NCI-H82 (cell line): ENCODE measurements at regions not wholly inside any gene's neighbourhood (a gene's known extent, or its start where the extent isn't known, plus 50 kb on each side); places are given as distances from the start of the nearest gene placed in this dataset.
"Not testable (repeated sequence)": the region's sequence is repeated elsewhere in the genome, so short reads cannot be mapped to it uniquely, and the experiment has no call there.

Experiments
- DNase-seq: peaks from one replicate; lab custom pipeline; 2025; lab: John Stamatoyannopoulos, UW

GRCh38 chrX:140163371-140164159 lies 198.2 kb upstream of the CXorf66 start:
- DNase-seq = no peak

GRCh38 chrX:140157611-140158010 lies 192.3 kb upstream of the CXorf66 start:
- DNase-seq = no peak

- DNase-seq = no peak
These were observed 191.8 kb upstream of the CXorf66 start for GRCh38 chrX:140157143-140157542.

GRCh38 chrX:140151316-140151715 lies 186.0 kb upstream of the CXorf66 start:
- DNase-seq = no peak

GRCh38 chrX:140149761-140150160 lies 184.4 kb upstream of the CXorf66 start:
- no peak for DNase-seq

- DNase-seq = peak; percentile 57
These were observed 176.2 kb upstream of the CXorf66 start for GRCh38 chrX:140141444-140142029.

GRCh38 chrX:140138492-140138891 lies 173.2 kb upstream of the CXorf66 start:
- not testable (repeated sequence) for DNase-seq

GRCh38 chrX:140138065-140138464 lies 172.7 kb upstream of the CXorf66 start:
- DNase-seq = not testable (repeated sequence)

GRCh38 chrX:140132937-140133336 lies 167.6 kb upstream of the CXorf66 start:
- no peak for DNase-seq

GRCh38 chrX:140123446-140123845 lies 158.1 kb upstream of the CXorf66 start:
- DNase-seq = no peak

GRCh38 chrX:140114059-140114458 lies 148.7 kb upstream of the CXorf66 start:
- not testable (repeated sequence) for DNase-seq

- DNase-seq = no peak
These were observed 144.8 kb upstream of the CXorf66 start for GRCh38 chrX:140110081-140110650.

- no peak for DNase-seq
These were observed 139.4 kb upstream of the CXorf66 start for GRCh38 chrX:140104760-140105159.

GRCh38 chrX:140099221-140099620 lies 133.9 kb upstream of the CXorf66 start:
- DNase-seq = no peak

- no peak for DNase-seq
These were observed 126.8 kb upstream of the CXorf66 start for GRCh38 chrX:140092121-140092520.

GRCh38 chrX:140091125-140091886 lies 126.0 kb upstream of the CXorf66 start:
- DNase-seq = peak; percentile 52

GRCh38 chrX:140090800-140091124 lies 125.4 kb upstream of the CXorf66 start:
- DNase-seq = no peak

GRCh38 chrX:140088438-140088837 lies 123.1 kb upstream of the CXorf66 start:
- no peak for DNase-seq

- no peak for DNase-seq
These were observed 122.6 kb upstream of the CXorf66 start for GRCh38 chrX:140087875-140088274.

GRCh38 chrX:140086691-140087090 lies 121.4 kb upstream of the CXorf66 start:
- no peak for DNase-seq

- DNase-seq = not testable (repeated sequence)
These were observed 109.5 kb upstream of the CXorf66 start for GRCh38 chrX:140074851-140075250.

GRCh38 chrX:140071037-140071436 lies 105.7 kb upstream of the CXorf66 start:
- no peak for DNase-seq
